ENCODE measurements at regions not wholly inside any gene's neighbourhood (a gene's known extent, or its start where the extent isn't known, plus 50 kb on each side); places are given as distances from the start of the nearest gene placed in this dataset.

DNA sequence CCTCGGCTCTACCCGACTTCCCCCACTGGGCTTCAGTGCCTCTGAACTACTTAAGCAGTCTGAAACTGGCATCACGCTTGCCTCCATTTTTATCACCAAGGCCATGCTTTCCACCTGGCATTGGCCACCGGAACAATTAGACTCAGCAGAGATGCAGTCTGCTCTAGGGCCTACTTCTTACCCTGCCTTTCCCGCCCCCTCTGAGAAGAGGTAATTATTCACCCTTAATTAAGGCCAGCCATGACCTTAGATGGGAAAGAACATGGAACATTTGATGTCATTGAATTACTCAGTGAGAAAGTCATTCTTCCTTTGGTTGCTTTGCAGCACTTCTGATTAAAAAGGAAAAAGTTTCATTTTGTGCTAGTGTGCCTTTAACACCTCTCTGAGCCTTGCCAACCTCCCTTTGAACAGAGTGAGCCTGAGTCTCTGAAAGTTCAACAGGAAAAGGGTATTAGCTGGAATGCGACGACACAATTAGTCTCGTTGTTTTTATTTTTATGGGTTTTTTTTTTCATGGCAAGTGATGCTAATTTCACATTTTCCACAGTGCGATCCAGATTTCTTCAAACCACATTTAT, 60.9 kb upstream of the TNRC6A start:
- Mint-ChIP-seq H3K27ac (ENCODE audit: unreplicated experiment) (no peak overlapping the region), H3K9me3 (ENCODE audit: unreplicated experiment) (no peaks in the 10 kb centered on the region), H3K27me3 (ENCODE audit: insufficient read depth, unreplicated experiment) (peaks cover 4% of the 10 kb centered on the region), H3K4me1 (ENCODE audit: low read depth, unreplicated experiment) (no peaks in the 10 kb centered on the region), H3K4me3 (ENCODE audit: unreplicated experiment) (no peak overlapping the region), H3K36me3 (ENCODE audit: insufficient read depth, unreplicated experiment) (no peaks in the 10 kb centered on the region)
- no peak for DNase-seq
- Histone ChIP-seq H3K4me3 (ENCODE audit: low read depth, low read length) (no peak overlapping the region), H3K9me3 (no peaks in the 10 kb centered on the region), H3K36me3 (ENCODE audit: control insufficient read depth, insufficient read depth, low read length) (no peaks in the 10 kb centered on the region), H3K4me1 (no peaks in the 10 kb centered on the region), H3K27me3 (replicated peaks; ENCODE audit: control insufficient read depth, insufficient read depth, low read length) (no peaks in the 10 kb centered on the region)
- ChIA-PET POLR2A (no interaction called here), CTCF (no interaction called here)
- TF ChIP-seq, protein P1, sequence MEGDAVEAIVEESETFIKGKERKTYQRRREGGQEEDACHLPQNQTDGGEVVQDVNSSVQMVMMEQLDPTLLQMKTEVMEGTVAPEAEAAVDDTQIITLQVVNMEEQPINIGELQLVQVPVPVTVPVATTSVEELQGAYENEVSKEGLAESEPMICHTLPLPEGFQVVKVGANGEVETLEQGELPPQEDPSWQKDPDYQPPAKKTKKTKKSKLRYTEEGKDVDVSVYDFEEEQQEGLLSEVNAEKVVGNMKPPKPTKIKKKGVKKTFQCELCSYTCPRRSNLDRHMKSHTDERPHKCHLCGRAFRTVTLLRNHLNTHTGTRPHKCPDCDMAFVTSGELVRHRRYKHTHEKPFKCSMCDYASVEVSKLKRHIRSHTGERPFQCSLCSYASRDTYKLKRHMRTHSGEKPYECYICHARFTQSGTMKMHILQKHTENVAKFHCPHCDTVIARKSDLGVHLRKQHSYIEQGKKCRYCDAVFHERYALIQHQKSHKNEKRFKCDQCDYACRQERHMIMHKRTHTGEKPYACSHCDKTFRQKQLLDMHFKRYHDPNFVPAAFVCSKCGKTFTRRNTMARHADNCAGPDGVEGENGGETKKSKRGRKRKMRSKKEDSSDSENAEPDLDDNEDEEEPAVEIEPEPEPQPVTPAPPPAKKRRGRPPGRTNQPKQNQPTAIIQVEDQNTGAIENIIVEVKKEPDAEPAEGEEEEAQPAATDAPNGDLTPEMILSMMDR (IDR thresholded peaks at IDR 0.05; ENCODE audit: insufficient read depth in 1 of 2, low read depth in 1 of 2, low read length in 1 of 2, severe bottlenecking in 1 of 2, unreplicated experiment in 1 of 2) = no peak
- intact Hi-C loops (cut with micrococcal nuclease; ENCODE audit: unreplicated experiment) = no loop called here
- BruUV-seq (replicated peaks) = no TSS peak

DNA sequence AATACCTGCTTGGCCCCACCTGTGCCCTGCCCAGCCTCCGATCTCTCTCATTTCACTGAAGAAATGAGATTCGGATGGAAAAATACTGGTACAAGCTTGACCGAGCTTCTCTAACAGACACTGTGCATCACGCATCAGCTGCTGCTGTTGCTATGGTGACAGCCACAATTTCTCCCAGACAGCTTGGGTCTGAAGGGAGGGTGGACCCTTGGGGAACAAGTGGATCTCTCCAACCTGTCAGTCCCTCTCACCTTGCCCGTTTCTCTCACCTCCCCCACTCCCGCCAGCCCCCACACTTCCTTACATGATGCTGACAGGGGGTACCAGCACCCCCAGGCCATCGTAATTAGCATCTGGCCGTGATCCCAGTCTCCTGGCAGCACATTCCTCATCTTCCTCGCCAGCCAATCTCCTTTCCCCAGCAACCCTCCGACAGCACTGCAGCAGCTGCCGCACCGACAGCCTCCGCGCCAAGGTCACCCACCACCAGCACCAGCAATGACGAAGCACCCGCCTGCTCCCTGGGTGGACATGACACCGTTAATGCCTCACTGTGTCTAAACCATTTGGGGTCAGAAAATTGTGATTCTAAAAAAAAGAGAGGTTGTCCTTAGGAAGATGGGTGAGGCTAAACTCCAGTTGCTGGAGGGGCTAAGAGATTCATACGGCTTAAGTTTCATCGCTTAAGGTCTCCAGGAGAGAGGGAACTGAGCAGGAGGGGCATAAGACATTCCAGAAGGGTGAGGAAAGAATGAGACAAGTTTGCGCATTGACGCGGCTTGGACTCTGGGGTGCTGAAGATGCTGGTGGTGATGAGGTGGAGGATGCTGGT, 58.6 kb upstream of the TNRC6A start:
- intact Hi-C loops (cut with micrococcal nuclease; ENCODE audit: unreplicated experiment) = no loop called here
- H3K36me3 Mint-ChIP-seq (ENCODE audit: insufficient read depth, unreplicated experiment) = no peaks in the 10 kb centered on the region
- no peaks in the 10 kb centered on the region for H3K9me3 Mint-ChIP-seq (ENCODE audit: unreplicated experiment)
- H3K9me3 ChIP-seq = no peaks in the 10 kb centered on the region
- H3K4me3 Mint-ChIP-seq (ENCODE audit: unreplicated experiment) = no peak overlapping the region
- H3K4me1 ChIP-seq = no peaks in the 10 kb centered on the region
- no TSS peak for BruUV-seq (replicated peaks)
- TF ChIP-seq, protein P1 (IDR thresholded peaks at IDR 0.05; ENCODE audit: insufficient read depth in 1 of 2, low read depth in 1 of 2, low read length in 1 of 2, severe bottlenecking in 1 of 2, unreplicated experiment in 1 of 2) = no peak
- CTCF ChIA-PET = no interaction called here
- no peak overlapping the region for H3K4me3 ChIP-seq (ENCODE audit: low read depth, low read length)
- no peak for DNase-seq
- H3K27me3 ChIP-seq (replicated peaks; ENCODE audit: control insufficient read depth, insufficient read depth, low read length) = no peaks in the 10 kb centered on the region
- no peaks in the 10 kb centered on the region for H3K36me3 ChIP-seq (ENCODE audit: control insufficient read depth, insufficient read depth, low read length)
- POLR2A ChIA-PET = interaction anchor here (0.5 kb wide), 1 partner anchor 98 kb away, joined by 3 read pairs; no protein-coding TSS in a partner anchor
- no peaks in the 10 kb centered on the region for H3K4me1 Mint-ChIP-seq (ENCODE audit: low read depth, unreplicated experiment)
- peaks cover 4% of the 10 kb centered on the region for H3K27me3 Mint-ChIP-seq (ENCODE audit: insufficient read depth, unreplicated experiment)
- no peak overlapping the region for H3K27ac Mint-ChIP-seq (ENCODE audit: unreplicated experiment)

DNA sequence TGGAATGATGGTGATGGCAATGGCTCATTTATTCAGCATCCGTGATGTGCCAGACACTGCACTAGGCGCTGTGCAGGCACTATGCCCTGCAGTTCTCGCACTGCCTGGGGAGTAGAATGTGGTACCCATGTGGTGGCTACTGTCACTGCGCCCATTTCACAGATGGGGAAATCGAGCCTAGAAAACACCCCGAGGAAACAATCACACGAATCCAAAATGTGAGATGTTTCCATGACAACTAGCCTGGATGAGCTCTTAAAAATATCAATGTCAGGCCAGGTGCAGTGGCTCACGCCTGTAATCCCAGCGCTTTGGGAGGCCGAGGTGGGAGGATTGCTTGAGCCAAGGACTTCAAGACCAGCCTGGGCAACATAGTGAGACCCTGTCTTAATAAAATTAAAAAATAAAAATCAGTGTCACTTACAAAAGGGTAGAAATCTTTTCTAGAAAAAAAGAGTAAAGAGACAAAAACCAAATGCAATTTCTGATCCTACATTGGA, 57.9 kb upstream of the TNRC6A start:
- H3K4me3 ChIP-seq (ENCODE audit: low read depth, low read length) = no peak overlapping the region
- ChIA-PET CTCF (no interaction called here), POLR2A (no interaction called here)
- Mint-ChIP-seq H3K27ac (ENCODE audit: unreplicated experiment) (no peak overlapping the region), H3K9me3 (ENCODE audit: unreplicated experiment) (no peaks in the 10 kb centered on the region), H3K36me3 (ENCODE audit: insufficient read depth, unreplicated experiment) (no peaks in the 10 kb centered on the region), H3K27me3 (ENCODE audit: insufficient read depth, unreplicated experiment) (peaks cover 5% of the 10 kb centered on the region), H3K4me3 (ENCODE audit: unreplicated experiment) (no peak overlapping the region), H3K4me1 (ENCODE audit: low read depth, unreplicated experiment) (no peaks in the 10 kb centered on the region)
- no peak for DNase-seq
- no peaks in the 10 kb centered on the region for H3K36me3 ChIP-seq (ENCODE audit: control insufficient read depth, insufficient read depth, low read length)
- intact Hi-C loops (cut with micrococcal nuclease; ENCODE audit: unreplicated experiment) = no loop called here
- TF ChIP-seq, protein P1 (IDR thresholded peaks at IDR 0.05; ENCODE audit: insufficient read depth in 1 of 2, low read depth in 1 of 2, low read length in 1 of 2, severe bottlenecking in 1 of 2, unreplicated experiment in 1 of 2) = no peak
- H3K4me1 ChIP-seq = no peaks in the 10 kb centered on the region
- H3K27me3 ChIP-seq (replicated peaks; ENCODE audit: control insufficient read depth, insufficient read depth, low read length) = no peaks in the 10 kb centered on the region
- no TSS peak for BruUV-seq (replicated peaks)
- no peaks in the 10 kb centered on the region for H3K9me3 ChIP-seq
